ENCODE measurements at regions not wholly inside any gene's neighbourhood (a gene's known extent, or its start where the extent isn't known, plus 50 kb on each side); places are given as distances from the start of the nearest gene placed in this dataset.

DNA sequence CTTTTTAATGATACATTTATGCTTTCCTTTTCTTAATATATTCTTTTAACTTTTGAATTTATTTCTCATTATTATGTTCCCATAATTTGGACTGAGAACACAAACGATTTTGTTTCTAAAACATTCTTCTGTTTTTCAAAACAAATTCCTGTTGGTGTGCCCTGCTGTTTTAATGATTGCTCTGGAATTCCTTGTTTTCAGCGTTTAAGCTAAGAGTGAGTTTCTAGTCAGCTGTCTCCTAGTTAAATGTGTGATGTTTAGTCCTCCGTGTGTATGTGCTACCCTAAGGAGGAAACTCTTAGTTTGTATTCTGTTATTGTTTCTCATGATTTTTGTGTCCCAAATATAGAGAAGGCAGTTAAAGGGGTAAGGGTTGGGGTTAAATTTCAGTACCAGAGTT lies 306.1 kb upstream of the RGS17 start:
- Histone ChIP-seq H3K4me1 (ENCODE audit: control insufficient read depth, insufficient read depth, low read length) (peaks cover 37% of the 10 kb centered on the region), H3K27ac (ENCODE audit: low read depth, low read length) (peak overlapping the region; percentile 77; the same call in 1 of the 2 replicates), H3K36me3 (ENCODE audit: control insufficient read depth, insufficient read depth, low read length) (no peaks in the 10 kb centered on the region), H3K9ac (ENCODE audit: low read length) (no peak overlapping the region), H3K9me3 (ENCODE audit: control insufficient read depth, insufficient read depth, low read depth, low read length) (no peaks in the 10 kb centered on the region), H3K4me3 (ENCODE audit: low read depth, low read length) (no peak overlapping the region), H3K27me3 (ENCODE audit: control insufficient read depth, insufficient read depth, low read length) (no peaks in the 10 kb centered on the region)

DNA sequence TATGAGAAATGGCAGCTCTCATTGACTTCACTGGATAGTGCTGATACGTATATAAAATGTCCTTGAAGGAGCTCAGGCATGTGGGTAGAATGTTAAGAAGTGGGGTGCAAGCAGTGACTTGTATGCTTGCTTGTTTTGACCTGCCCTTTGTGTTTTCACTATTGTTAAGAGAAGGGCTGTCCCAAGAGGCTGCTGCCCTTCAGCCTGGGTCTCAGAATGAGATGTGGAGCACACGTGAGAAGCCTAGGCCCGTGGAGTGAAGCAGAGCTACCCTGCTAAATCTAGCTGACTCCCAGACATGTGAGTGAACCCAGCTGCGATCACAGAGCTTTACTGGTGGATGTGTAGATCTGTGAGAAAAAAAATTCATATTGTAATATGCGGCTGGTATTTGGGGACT lies 305.3 kb upstream of the RGS17 start:
- Histone ChIP-seq H3K4me1 (ENCODE audit: control insufficient read depth, insufficient read depth, low read length) (peaks cover 28% of the 10 kb centered on the region), H3K9me3 (ENCODE audit: control insufficient read depth, insufficient read depth, low read depth, low read length) (no peaks in the 10 kb centered on the region), H3K36me3 (ENCODE audit: control insufficient read depth, insufficient read depth, low read length) (no peaks in the 10 kb centered on the region), H3K9ac (ENCODE audit: low read length) (no peak overlapping the region), H3K27me3 (ENCODE audit: control insufficient read depth, insufficient read depth, low read length) (no peaks in the 10 kb centered on the region), H3K4me3 (ENCODE audit: low read depth, low read length) (no peak overlapping the region), H3K27ac (ENCODE audit: low read depth, low read length) (peak overlapping the region; percentile 77; the same call in 1 of the 2 replicates)

DNA sequence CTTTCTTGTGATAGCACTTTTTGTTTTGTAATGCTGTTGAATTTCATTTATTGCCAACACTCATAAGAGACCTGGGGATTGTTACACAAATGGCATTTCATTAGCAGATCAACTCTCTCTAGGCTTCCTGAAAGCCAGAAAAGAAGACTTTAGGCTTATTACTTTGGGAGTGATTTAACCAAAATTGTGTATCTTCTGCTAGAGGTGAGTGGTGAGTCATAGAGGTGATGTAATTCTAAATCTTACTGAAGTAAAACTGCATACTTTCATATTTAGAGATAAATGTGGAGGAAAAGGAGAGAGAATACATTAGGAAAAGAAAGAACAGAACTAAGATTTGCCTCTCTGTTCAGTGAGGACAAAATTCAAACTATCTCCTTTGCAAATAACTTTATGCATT lies 304.7 kb upstream of the RGS17 start:
- no peaks in the 10 kb centered on the region; the same call in 1 of the 2 replicates for H3K9me3 ChIP-seq (ENCODE audit: control insufficient read depth, insufficient read depth, low read depth, low read length)
- H3K4me3 ChIP-seq (ENCODE audit: low read depth, low read length) = no peak overlapping the region
- peaks cover 24% of the 10 kb centered on the region for H3K4me1 ChIP-seq (ENCODE audit: control insufficient read depth, insufficient read depth, low read length)
- no peaks in the 10 kb centered on the region for H3K27me3 ChIP-seq (ENCODE audit: control insufficient read depth, insufficient read depth, low read length)
- 0 out of 2 replicates have a peak overlapping the region, but pooled peaks have one; percentile 77 for H3K27ac ChIP-seq (ENCODE audit: low read depth, low read length)
- H3K9ac ChIP-seq (ENCODE audit: low read length) = no peak overlapping the region
- H3K36me3 ChIP-seq (ENCODE audit: control insufficient read depth, insufficient read depth, low read length) = no peaks in the 10 kb centered on the region

DNA sequence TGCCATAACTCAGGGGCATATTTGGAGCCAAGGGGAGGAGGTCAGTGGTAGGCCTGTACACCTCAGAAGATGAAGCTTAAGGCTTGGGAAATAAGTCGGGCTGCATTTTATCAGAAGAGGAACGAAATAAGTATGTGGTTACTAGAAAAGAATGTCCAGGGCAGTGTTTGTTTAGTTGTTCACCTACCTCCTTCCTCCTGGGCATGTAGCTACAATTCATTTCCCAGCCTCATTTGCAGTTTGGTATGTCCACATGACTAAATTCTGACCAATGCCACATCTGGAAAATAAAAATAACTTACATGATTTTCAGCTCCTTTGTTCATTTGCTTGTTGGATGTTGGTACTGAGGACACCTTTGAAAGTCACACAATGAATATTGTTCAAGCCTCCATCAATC lies 294.5 kb upstream of the RGS17 start:
- no peak overlapping the region for H3K9ac ChIP-seq (ENCODE audit: low read length)
- no peak overlapping the region for H3K27ac ChIP-seq (ENCODE audit: low read depth, low read length)
- H3K4me3 ChIP-seq (ENCODE audit: low read depth, low read length) = no peak overlapping the region
- H3K9me3 ChIP-seq (ENCODE audit: control insufficient read depth, insufficient read depth, low read depth, low read length) = peaks cover 3% of the 10 kb centered on the region; the same call in 1 of the 2 replicates
- H3K36me3 ChIP-seq (ENCODE audit: control insufficient read depth, insufficient read depth, low read length) = no peaks in the 10 kb centered on the region
- no peaks in the 10 kb centered on the region for H3K4me1 ChIP-seq (ENCODE audit: control insufficient read depth, insufficient read depth, low read length)
- no peaks in the 10 kb centered on the region for H3K27me3 ChIP-seq (ENCODE audit: control insufficient read depth, insufficient read depth, low read length)

GRCh38 chr6:153424719-153425400 lies 293.8 kb upstream of the RGS17 start:
- no peaks in the 10 kb centered on the region for H3K4me1 ChIP-seq (ENCODE audit: control insufficient read depth, insufficient read depth, low read length)
- H3K27me3 ChIP-seq (ENCODE audit: control insufficient read depth, insufficient read depth, low read length) = no peaks in the 10 kb centered on the region
- no peak overlapping the region for H3K9ac ChIP-seq (ENCODE audit: low read length)
- H3K36me3 ChIP-seq (ENCODE audit: control insufficient read depth, insufficient read depth, low read length) = no peaks in the 10 kb centered on the region
- no peaks in the 10 kb centered on the region for H3K9me3 ChIP-seq (ENCODE audit: control insufficient read depth, insufficient read depth, low read depth, low read length)
- H3K27ac ChIP-seq (ENCODE audit: low read depth, low read length) = no peak overlapping the region
- H3K4me3 ChIP-seq (ENCODE audit: low read depth, low read length) = no peak overlapping the region

GRCh38 chr6:153412519-153412918 lies 281.4 kb upstream of the RGS17 start:
- Histone ChIP-seq H3K9ac (ENCODE audit: low read length) (no peak overlapping the region), H3K9me3 (ENCODE audit: control insufficient read depth, insufficient read depth, low read depth, low read length) (peaks cover 19% of the 10 kb centered on the region), H3K36me3 (ENCODE audit: control insufficient read depth, insufficient read depth, low read length) (no peaks in the 10 kb centered on the region), H3K27ac (ENCODE audit: low read depth, low read length) (no peak overlapping the region), H3K27me3 (ENCODE audit: control insufficient read depth, insufficient read depth, low read length) (no peaks in the 10 kb centered on the region), H3K4me3 (ENCODE audit: low read depth, low read length) (no peak overlapping the region), H3K4me1 (ENCODE audit: control insufficient read depth, insufficient read depth, low read length) (no peaks in the 10 kb centered on the region)

DNA sequence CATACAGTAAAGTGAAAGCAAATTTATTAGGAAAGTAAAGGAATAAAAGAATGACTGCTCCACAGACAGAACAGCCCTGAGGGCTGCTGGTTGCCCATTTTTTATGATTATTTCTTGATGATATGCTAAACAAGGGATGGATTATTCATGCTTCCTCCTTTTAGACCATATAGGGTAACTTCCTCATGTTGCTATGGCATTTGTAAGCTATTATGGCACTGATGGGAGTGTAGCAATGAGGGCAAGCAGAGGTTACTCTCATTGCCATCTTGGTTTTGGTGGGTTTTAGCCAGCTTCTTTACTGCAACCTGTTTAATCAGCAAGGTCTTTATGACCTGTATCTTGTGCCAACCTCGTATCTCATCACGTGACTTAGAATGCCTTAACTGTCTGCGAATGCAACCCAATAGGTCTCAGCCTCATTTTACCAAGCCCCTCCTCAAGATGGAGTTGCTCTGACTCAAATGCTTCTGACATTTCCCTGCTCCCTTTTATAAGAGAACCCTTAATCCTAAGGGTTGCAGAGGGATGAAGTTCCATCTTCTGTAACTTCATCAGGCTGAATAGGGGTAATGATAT lies 280.1 kb upstream of the RGS17 start:
- H3K27ac ChIP-seq (ENCODE audit: low read depth, low read length) = no peak overlapping the region
- no peaks in the 10 kb centered on the region for H3K36me3 ChIP-seq (ENCODE audit: control insufficient read depth, insufficient read depth, low read length)
- peaks cover 5% of the 10 kb centered on the region; the same call in 1 of the 2 replicates for H3K4me1 ChIP-seq (ENCODE audit: control insufficient read depth, insufficient read depth, low read length)
- no peak overlapping the region for H3K4me3 ChIP-seq (ENCODE audit: low read depth, low read length)
- H3K9me3 ChIP-seq (ENCODE audit: control insufficient read depth, insufficient read depth, low read depth, low read length) = peaks cover 21% of the 10 kb centered on the region
- no peak overlapping the region for H3K9ac ChIP-seq (ENCODE audit: low read length)
- H3K27me3 ChIP-seq (ENCODE audit: control insufficient read depth, insufficient read depth, low read length) = no peaks in the 10 kb centered on the region

GRCh38 chr6:153405931-153406330 lies 274.8 kb upstream of the RGS17 start:
- Histone ChIP-seq H3K27me3 (ENCODE audit: control insufficient read depth, insufficient read depth, low read length) (no peaks in the 10 kb centered on the region), H3K36me3 (ENCODE audit: control insufficient read depth, insufficient read depth, low read length) (no peaks in the 10 kb centered on the region), H3K4me1 (ENCODE audit: control insufficient read depth, insufficient read depth, low read length) (peaks cover 17% of the 10 kb centered on the region), H3K9ac (ENCODE audit: low read length) (no peak overlapping the region), H3K4me3 (ENCODE audit: low read depth, low read length) (no peak overlapping the region), H3K27ac (ENCODE audit: low read depth, low read length) (no peak overlapping the region), H3K9me3 (ENCODE audit: control insufficient read depth, insufficient read depth, low read depth, low read length) (peaks cover 4% of the 10 kb centered on the region)

DNA sequence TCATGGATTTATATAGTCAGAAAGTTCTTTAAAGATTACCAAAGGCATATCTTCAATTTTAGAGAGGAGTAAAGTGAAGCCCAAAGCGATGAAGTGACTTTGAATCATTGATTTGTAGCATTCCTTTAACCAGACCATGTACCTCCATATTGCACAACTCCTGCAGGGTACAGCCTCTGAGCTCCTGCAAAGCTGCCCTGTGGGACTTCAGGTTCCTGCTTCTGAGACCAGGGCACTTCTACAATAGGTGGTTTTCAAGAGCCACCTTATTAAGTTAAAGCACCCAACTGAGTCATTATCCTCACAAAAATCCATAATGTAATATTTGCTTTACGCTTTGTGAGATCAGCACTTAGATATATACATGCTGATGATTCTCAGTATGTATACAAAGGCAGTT lies 270.7 kb upstream of the RGS17 start:
- Histone ChIP-seq H3K4me1 (ENCODE audit: control insufficient read depth, insufficient read depth, low read length) (peaks cover 17% of the 10 kb centered on the region), H3K36me3 (ENCODE audit: control insufficient read depth, insufficient read depth, low read length) (no peaks in the 10 kb centered on the region), H3K9ac (ENCODE audit: low read length) (no peak overlapping the region), H3K4me3 (ENCODE audit: low read depth, low read length) (no peak overlapping the region), H3K27ac (ENCODE audit: low read depth, low read length) (no peak overlapping the region), H3K27me3 (ENCODE audit: control insufficient read depth, insufficient read depth, low read length) (no peaks in the 10 kb centered on the region), H3K9me3 (ENCODE audit: control insufficient read depth, insufficient read depth, low read depth, low read length) (no peaks in the 10 kb centered on the region)

DNA sequence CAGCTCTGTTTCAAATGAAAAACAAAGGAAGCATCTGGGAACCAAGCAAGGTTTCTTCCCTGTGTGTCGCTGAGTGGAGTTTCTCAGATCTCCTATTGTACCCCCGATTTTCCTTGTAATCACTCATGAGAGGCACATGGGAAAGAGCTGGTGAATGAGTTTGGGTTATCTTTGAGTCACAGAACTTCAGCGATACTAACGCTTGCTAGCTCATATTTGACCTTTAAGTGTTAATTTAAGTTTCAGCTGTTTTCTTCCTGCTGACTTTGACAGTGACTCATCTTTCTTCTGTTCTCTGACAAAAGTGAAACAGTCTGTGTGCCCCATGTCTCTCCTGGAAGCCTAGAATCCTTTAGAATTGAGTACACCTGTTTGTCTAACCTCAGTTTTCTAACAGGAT lies 261.1 kb upstream of the RGS17 start:
- Histone ChIP-seq H3K27me3 (ENCODE audit: control insufficient read depth, insufficient read depth, low read length) (no peaks in the 10 kb centered on the region), H3K4me1 (ENCODE audit: control insufficient read depth, insufficient read depth, low read length) (0 out of 2 replicates have a peak, but pooled peaks cover 5% of the 10 kb centered on the region), H3K27ac (ENCODE audit: low read depth, low read length) (no peak overlapping the region), H3K4me3 (ENCODE audit: low read depth, low read length) (no peak overlapping the region), H3K36me3 (ENCODE audit: control insufficient read depth, insufficient read depth, low read length) (no peaks in the 10 kb centered on the region), H3K9ac (ENCODE audit: low read length) (no peak overlapping the region), H3K9me3 (ENCODE audit: control insufficient read depth, insufficient read depth, low read depth, low read length) (no peaks in the 10 kb centered on the region)

DNA sequence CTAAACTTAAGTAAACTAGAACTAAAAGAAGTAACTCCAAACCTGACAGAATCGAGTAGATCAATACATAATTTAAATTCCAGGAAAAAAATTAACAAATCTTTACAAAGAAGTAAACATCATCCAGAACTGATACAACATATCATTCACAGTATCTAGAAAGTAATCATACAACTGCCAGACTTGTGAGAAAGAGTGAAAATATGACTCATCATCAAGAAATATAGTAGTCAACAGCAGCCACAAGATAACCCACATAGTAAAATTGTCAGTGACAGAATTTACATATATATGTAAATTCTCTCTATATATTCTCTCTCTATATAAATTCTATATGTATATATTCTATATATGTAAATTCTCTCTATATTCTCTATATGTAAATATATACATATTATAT lies 242.8 kb upstream of the RGS17 start:
- H3K36me3 ChIP-seq (ENCODE audit: control insufficient read depth, insufficient read depth, low read length) = no peaks in the 10 kb centered on the region
- H3K4me3 ChIP-seq (ENCODE audit: low read depth, low read length) = no peak overlapping the region
- no peaks in the 10 kb centered on the region for H3K27me3 ChIP-seq (ENCODE audit: control insufficient read depth, insufficient read depth, low read length)
- H3K9ac ChIP-seq (ENCODE audit: low read length) = no peak overlapping the region
- no peak overlapping the region for H3K27ac ChIP-seq (ENCODE audit: low read depth, low read length)
- H3K4me1 ChIP-seq (ENCODE audit: control insufficient read depth, insufficient read depth, low read length) = no peaks in the 10 kb centered on the region
- H3K9me3 ChIP-seq (ENCODE audit: control insufficient read depth, insufficient read depth, low read depth, low read length) = no peaks in the 10 kb centered on the region; the same call in 1 of the 2 replicates

Measured in HUES6 (cell line).